ENCODE measurements at regions not wholly inside any gene's neighbourhood (a gene's known extent, or its start where the extent isn't known, plus 50 kb on each side); places are given as distances from the start of the nearest gene placed in this dataset.

- Histone ChIP-seq H3K4me3 (ENCODE audit: low read depth in 1 of 3, low read length in 3 of 3) (no peak overlapping the region), H3K9me3 (ENCODE audit: control insufficient read depth in 4 of 4, low read length in 3 of 4) (no peaks in the 10 kb centered on the region), H3K9ac (ENCODE audit: low read depth in 1 of 2, low read length in 2 of 2) (no peak overlapping the region), H3K27me3 (ENCODE audit: control insufficient read depth in 4 of 4, insufficient read depth in 4 of 4, low read length in 3 of 4) (no peaks in the 10 kb centered on the region), H3K4me1 (ENCODE audit: control insufficient read depth in 4 of 4, insufficient read depth in 4 of 4, low read length in 3 of 4) (no peaks in the 10 kb centered on the region), H3K36me3 (ENCODE audit: control insufficient read depth in 4 of 4, insufficient read depth in 3 of 4, low read depth in 1 of 4, low read length in 3 of 4) (no peaks in the 10 kb centered on the region), H3K27ac (ENCODE audit: low read depth in 1 of 2, low read length in 2 of 2) (no peak overlapping the region)
- DNase-seq (ENCODE audit: low spot score) = no peak
- TF ChIP-seq TAF1 (conservative IDR thresholded peaks at IDR 0.05) (no peak), FOXA1 (IDR thresholded peaks at IDR 0.05) (no peak), NR2F2 (IDR thresholded peaks at IDR 0.05) (no peak), RAD21 (IDR thresholded peaks at IDR 0.05) (no peak), HNF4G (IDR thresholded peaks at IDR 0.05) (no peak), FOXA2 (IDR thresholded peaks at IDR 0.05) (no peak)
- WGBS = 77% methylated on average over 1 of the region's 1 CpG
Measured at GRCh38 chr14:40986655-40987054, 620.0 kb upstream of the LRFN5 start.

- TF ChIP-seq ATF3 (IDR thresholded peaks at IDR 0.05) = no peak
- no peak for TF ChIP-seq MAX (IDR thresholded peaks at IDR 0.05)
- no peak for TF ChIP-seq RAD21 (IDR thresholded peaks at IDR 0.05)
- no peak for TF ChIP-seq JUND (IDR thresholded peaks at IDR 0.05)
- TF ChIP-seq ZBTB33 (IDR thresholded peaks at IDR 0.05) = no peak
- no peak for TF ChIP-seq GABPA (IDR thresholded peaks at IDR 0.05 in 1 of 2, conservative IDR thresholded peaks at IDR 0.05 in 1 of 2)
- TF ChIP-seq EGR1 (IDR thresholded peaks at IDR 0.05; ENCODE audit: low read depth in 2 of 2) = no peak
- TF ChIP-seq FOXA1 (IDR thresholded peaks at IDR 0.05) = no peak
- no peak for TF ChIP-seq HNF4G (IDR thresholded peaks at IDR 0.05)
- TF ChIP-seq RXRA (IDR thresholded peaks at IDR 0.05) = no peak
- no peak for TF ChIP-seq YY1 (IDR thresholded peaks at IDR 0.05)
- TF ChIP-seq HNF4A (conservative IDR thresholded peaks at IDR 0.05) = no peak
- TF ChIP-seq FOXA2 (IDR thresholded peaks at IDR 0.05) = no peak
- no peak for TF ChIP-seq SP1 (IDR thresholded peaks at IDR 0.05)
- TF ChIP-seq TAF1 (conservative IDR thresholded peaks at IDR 0.05) = no peak
- TF ChIP-seq REST (IDR thresholded peaks at IDR 0.05) = no peak
- TF ChIP-seq NR2F2 (IDR thresholded peaks at IDR 0.05) = no peak
- no peak for TF ChIP-seq CTCF (IDR thresholded peaks at IDR 0.05; ENCODE audit: low read depth, low read length, missing input control)
- Histone ChIP-seq H3K4me3 (ENCODE audit: low read depth in 1 of 3, low read length in 3 of 3) (no peak overlapping the region), H3K36me3 (ENCODE audit: control insufficient read depth in 4 of 4, insufficient read depth in 3 of 4, low read depth in 1 of 4, low read length in 3 of 4) (no peaks in the 10 kb centered on the region), H3K9me3 (ENCODE audit: control insufficient read depth in 4 of 4, low read length in 3 of 4) (no peaks in the 10 kb centered on the region), H3K27me3 (ENCODE audit: control insufficient read depth in 4 of 4, insufficient read depth in 4 of 4, low read length in 3 of 4) (no peaks in the 10 kb centered on the region), H3K27ac (ENCODE audit: low read depth in 1 of 2, low read length in 2 of 2) (no peak overlapping the region), H3K4me1 (ENCODE audit: control insufficient read depth in 4 of 4, insufficient read depth in 4 of 4, low read length in 3 of 4) (no peaks in the 10 kb centered on the region), H3K9ac (ENCODE audit: low read depth in 1 of 2, low read length in 2 of 2) (no peak overlapping the region)
- 55% methylated on average over 4 of the region's 4 CpGs for WGBS
- DNase-seq (ENCODE audit: low spot score) = no peak
Measured at GRCh38 chr14:40985584-40985983, 621.1 kb upstream of the LRFN5 start.
